ENCODE measurements at regions not wholly inside any gene's neighbourhood (a gene's known extent, or its start where the extent isn't known, plus 50 kb on each side); places are given as distances from the start of the nearest gene placed in this dataset.
"Not testable (repeated sequence)": the region's sequence is repeated elsewhere in the genome, so short reads cannot be mapped to it uniquely, and the experiment has no call there.

DNA sequence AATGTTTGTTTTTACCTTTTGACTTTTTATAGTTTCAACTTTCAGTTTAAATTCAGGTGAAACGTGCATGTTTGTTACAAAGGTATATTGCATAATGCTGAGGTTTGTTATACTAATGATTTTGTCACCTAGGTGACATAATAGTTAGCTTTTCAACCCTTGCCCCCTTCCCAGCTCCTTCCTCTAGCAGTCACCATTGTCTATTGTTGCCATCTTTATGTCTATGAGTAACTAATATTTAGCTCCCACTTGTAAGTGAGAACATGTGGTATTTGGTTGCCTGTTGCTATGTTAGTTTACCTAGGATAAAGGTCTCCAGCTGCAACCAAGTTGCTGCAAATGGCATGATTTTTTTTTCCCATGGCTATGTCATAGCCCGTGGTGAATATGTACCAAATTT lies 322.3 kb upstream of the SETBP1 start:
- 79 to 84% methylated on average over 2 of the region's 2 CpGs for WGBS, 2 donors
- no peaks in the 10 kb centered on the region for H3K27me3 ChIP-seq
- H3K27ac ChIP-seq = no peak overlapping the region
- H3K4me3 ChIP-seq = no peak overlapping the region
- TF ChIP-seq CTCF (IDR thresholded peaks at IDR 0.05) = no peak
- no peaks in the 10 kb centered on the region for H3K36me3 ChIP-seq (ENCODE audit: low read depth, missing control alignments)
- intact Hi-C loops (cut with DNase I; ENCODE audit: low total_unique reads) = no loop called here
- DNase-seq = no peak
- no peaks in the 10 kb centered on the region for H3K4me1 ChIP-seq
- H3K9me3 ChIP-seq = no peaks in the 10 kb centered on the region

GRCh38 chr18:44359741-44360140 lies 320.9 kb upstream of the SETBP1 start:
- H3K9me3 ChIP-seq; H3K4me3 ChIP-seq; DNase-seq; H3K4me1 ChIP-seq; H3K36me3 ChIP-seq (ENCODE audit: low read depth, missing control alignments); intact Hi-C loops (cut with DNase I; ENCODE audit: low total_unique reads); H3K27ac ChIP-seq; H3K27me3 ChIP-seq: not testable (repeated sequence)
- WGBS, 2 donors = 91 to 96% methylated on average over 1 of the region's 1 CpG

DNA sequence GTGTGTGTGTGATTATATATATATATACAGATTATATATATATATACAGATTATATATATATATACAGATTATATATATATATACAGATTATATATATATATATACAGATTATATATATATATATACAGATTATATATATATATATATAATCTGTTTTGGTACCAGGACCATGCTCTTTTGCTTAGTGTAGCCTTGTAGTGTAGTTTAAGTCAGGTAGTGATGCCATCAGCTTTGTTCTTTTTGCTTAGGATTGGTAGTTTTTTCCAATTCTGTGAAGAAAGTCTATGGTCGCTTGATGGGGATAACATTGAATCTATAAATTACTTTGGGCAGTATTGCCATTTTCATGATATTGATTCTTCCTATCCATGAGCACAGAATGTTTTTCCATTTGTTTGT lies 318.5 kb upstream of the SETBP1 start:
- H3K27me3 ChIP-seq; H3K4me1 ChIP-seq; H3K27ac ChIP-seq; H3K36me3 ChIP-seq (ENCODE audit: low read depth, missing control alignments); intact Hi-C loops (cut with DNase I; ENCODE audit: low total_unique reads); H3K9me3 ChIP-seq; H3K4me3 ChIP-seq; DNase-seq: not testable (repeated sequence)
- 95 to 100% methylated on average over 1 of the region's 1 CpG for WGBS, 2 donors

DNA sequence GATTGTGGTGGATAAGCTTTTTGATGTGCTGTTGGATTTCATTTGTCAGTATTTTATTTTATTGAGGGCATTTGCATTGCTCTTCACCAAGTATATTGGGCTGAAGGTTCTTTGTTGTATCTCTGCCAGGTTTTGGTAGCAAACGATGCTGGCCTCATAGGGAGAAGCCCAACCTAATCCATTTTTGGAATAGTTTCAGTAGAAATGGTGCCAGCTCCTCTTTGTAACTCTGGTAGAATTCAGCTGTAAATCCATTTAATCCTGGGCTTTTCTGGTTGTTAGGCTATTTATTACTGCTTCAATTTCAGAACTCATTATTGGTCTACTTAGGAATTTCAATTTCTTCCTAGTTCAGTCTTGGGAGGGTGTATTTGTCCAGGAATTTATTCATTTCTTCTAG lies 309.8 kb upstream of the SETBP1 start:
- Histone ChIP-seq H3K4me1 (no peaks in the 10 kb centered on the region), H3K4me3 (no peak overlapping the region), H3K27ac (no peak overlapping the region), H3K36me3 (ENCODE audit: low read depth, missing control alignments) (no peaks in the 10 kb centered on the region), H3K9me3 (no peaks in the 10 kb centered on the region), H3K27me3 (no peaks in the 10 kb centered on the region)
- TF ChIP-seq POLR2A (IDR thresholded peaks at IDR 0.05) = no peak
- no peak for TF ChIP-seq CTCF (IDR thresholded peaks at IDR 0.05)
- intact Hi-C loops (cut with DNase I; ENCODE audit: low total_unique reads) = no loop called here
- no peak for DNase-seq
- WGBS, 2 donors = 50 to 53% methylated on average over 1 of the region's 1 CpG

- TF ChIP-seq POLR2A (IDR thresholded peaks at IDR 0.05) (no peak), CTCF (IDR thresholded peaks at IDR 0.05) (no peak)
- Histone ChIP-seq H3K4me3 (no peak overlapping the region), H3K4me1 (no peaks in the 10 kb centered on the region), H3K9me3 (no peaks in the 10 kb centered on the region), H3K36me3 (ENCODE audit: low read depth, missing control alignments) (no peaks in the 10 kb centered on the region), H3K27ac (no peak overlapping the region), H3K27me3 (no peaks in the 10 kb centered on the region)
- intact Hi-C loops (cut with DNase I; ENCODE audit: low total_unique reads) = no loop called here
- DNase-seq = no peak
- WGBS, 2 donors = 75 to 96% methylated on average over 3 of the region's 3 CpGs
These were observed 305.7 kb upstream of the SETBP1 start for GRCh38 chr18:44374966-44375365.

GRCh38 chr18:44386401-44386800 lies 294.3 kb upstream of the SETBP1 start:
- WGBS, 2 donors = 47 to 69% methylated on average over 5 of the region's 5 CpGs
- Histone ChIP-seq H3K27me3 (no peaks in the 10 kb centered on the region), H3K4me1 (no peaks in the 10 kb centered on the region), H3K9me3 (no peaks in the 10 kb centered on the region), H3K4me3 (no peak overlapping the region), H3K27ac (no peak overlapping the region), H3K36me3 (ENCODE audit: low read depth, missing control alignments) (no peaks in the 10 kb centered on the region)
- no peak for TF ChIP-seq POLR2A (IDR thresholded peaks at IDR 0.05)
- TF ChIP-seq CTCF (IDR thresholded peaks at IDR 0.05) = no peak
- intact Hi-C loops (cut with DNase I; ENCODE audit: low total_unique reads) = no loop called here
- no peak for DNase-seq
